ENCODE measurements at regions not wholly inside any gene's neighbourhood (a gene's known extent, or its start where the extent isn't known, plus 50 kb on each side); places are given as distances from the start of the nearest gene placed in this dataset.

DNA sequence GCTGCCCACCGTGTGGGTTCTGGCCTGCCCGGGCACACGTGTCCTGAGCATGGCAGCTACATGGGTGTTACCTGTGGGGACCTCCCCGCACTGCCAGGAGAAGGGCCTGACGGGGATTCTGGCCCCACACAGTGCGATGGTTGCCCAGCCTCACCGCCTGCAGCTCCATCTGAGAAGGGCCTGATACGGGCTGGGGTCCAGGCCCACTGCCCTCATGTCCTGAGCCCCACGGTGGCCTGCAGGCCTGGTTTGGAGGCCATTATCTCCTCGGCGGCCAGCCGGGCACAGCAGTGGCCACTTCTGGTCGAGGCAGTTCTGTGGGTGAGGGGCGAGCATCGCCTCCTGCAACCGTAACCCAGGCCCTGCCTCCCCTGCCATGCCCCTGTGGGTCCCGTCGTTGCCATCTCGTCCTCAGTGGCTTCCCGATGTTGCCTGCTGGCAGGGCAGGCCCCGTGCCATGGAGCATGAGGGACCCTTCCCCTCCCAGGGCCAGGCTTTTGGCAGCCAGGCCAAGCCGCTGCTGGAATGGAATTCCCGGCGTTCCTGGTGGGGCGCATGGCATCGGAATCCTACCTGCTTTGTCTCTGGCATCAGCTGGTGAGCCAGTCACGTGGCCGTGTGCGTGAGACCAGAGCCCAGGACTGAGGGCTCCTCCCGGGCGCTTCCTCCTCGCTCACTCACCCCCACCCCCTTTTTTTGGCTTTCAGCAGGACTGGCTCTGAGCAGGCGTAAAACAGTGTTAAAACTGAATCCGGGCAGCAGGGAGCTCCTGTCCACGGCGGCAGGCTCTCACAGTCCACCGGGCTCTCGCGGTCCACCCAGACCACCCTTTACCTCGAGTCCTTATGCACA lies 71.9 kb upstream of the PPARA start:
- no peak for DNase-seq (ENCODE audit: low read depth in 2 of 2)

DNA sequence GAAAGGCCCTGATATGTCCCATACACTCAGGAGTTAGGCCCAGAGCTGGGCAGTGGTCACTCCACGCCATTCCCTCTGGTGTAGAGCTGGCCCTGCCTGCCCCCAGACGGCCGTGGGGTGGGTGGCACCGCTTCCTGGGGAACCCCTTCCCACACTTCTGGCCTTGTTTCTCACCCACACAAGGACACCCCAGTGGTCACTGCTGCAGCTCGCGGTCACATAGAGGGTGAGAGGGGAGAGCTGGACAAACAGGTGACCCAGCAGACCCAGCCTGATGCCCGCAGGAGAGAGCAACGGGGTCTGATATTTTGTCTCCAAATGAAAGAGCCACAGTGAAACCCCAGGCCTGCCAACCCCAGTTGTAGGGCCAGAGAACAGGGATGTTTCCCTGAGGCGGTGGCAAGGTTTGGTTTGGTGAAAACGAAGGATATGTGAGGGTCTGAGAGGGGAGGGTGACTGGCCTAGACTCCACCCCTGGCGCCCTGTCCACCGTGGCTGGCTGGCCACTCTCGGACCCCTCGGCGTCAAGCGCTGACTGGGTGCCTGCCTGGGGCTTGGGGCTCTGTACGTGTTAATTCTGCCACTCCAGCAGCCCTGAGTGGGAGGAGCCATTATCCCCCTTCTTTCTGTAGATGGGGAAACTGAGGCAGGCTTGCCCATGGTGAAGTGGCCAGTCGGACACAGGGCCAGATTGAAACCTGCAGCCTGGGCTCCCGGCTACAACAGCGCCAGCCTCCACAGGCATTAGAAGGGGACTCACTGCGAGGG lies 71.0 kb upstream of the PPARA start:
- DNase-seq (ENCODE audit: low read depth in 2 of 2), result no peak

DNA sequence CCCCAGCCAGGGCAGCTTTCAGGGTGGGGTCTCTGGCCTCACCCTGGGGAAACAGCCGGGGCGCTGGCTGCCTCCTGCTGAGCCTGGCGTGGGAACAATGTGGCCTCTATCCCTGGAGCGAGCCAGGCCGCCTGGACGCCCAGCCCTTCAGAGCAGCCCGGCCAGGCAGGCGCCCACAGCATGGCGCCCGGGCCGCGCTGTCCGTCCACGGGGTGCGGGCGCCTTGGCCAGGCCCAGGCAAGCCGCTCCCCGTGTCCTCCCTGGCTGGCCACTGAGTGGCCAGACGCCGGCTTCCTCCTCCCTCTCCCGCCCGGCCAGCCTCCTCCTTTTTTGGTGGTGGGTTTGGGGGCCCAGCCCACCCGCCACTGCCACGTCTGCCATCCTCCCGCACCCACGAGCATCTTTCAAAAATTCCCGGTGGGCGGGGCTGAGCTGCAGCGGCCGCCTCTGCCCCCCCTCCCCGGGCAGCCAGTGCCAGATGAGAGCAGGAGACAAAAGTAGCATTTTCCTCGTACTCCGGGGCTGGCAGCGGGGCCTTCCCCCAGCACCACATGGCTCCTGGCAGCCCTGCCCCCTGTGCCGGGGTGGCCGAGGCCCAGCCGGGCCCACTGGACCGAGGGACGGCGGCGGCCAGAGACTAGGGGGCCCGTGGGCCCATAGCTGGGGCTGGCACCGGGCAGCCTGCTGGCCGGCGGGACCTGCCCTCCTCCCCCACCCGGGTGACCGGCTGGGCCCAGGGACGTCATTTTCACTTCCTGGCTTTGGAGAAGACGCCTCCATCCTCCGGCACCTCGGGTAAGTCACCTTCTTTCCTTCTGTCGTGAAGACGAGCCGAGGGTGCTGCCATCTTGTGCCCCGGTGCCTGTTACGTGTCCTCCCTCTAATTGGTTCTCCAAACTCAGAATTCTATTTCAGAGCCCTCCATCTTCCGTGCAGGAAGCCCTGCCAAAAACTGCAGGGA lies 70.2 kb upstream of the PPARA start:
- DNase-seq (ENCODE audit: low read depth in 2 of 2), result no peak

DNA sequence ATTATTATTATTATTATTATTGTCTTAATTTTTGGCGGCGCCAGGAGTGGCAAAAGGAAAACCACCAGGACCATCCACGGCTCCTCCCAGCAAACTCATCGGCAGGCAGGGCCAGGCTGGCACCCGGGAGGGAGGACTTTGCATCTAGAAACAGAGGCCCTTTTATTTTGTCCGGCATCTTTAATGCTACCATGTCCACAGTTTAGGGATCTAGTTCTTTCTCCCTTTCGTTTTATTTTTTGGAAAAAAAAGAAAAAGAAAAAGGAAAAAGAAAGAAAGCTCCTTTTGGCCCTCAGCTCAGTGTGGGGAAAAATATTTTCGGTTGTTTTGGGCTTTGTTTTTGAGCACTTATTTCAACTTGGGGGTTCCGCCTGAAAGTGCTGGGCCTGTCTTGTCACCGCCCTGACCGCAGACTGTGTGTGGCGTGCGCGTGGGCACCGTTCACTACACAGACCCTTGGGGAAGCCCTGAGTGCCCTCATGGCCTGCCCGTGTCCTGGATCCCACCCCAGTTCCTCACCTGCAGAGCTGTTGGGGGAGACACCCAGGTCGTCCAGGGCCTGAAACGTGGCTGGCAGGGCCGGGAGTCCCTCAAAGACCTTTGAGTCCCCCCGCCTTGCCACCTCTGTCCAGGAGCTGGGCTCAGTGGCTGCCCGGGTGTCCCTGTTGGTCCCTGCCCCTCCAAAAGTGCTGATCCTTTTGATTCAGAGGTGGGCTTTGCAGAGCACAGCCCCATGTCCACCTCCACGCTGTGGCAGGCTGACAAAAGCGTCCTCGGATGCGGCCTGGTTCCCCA lies 69.1 kb upstream of the PPARA start:
- DNase-seq (ENCODE audit: low read depth in 2 of 2), result no peak

DNA sequence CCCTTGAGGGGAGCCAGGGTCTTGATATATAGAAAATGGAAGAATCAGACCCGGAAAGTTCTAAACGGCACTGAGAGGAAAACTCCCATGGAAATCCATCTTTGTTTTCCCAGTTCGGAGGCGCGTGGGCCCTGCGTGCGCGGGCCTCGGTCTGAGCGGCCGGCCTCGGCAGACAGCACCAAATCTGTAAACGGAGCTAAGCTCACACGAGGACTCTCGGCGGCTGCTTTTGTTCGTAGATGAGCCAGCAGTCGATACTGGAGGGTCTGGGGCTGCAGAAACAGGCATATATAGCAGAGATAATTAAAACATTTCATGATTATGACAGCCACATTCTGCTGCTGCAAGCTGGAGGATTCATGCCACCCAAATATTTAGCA lies 68.5 kb upstream of the PPARA start:
- no peak for DNase-seq (ENCODE audit: low read depth in 2 of 2)

DNA sequence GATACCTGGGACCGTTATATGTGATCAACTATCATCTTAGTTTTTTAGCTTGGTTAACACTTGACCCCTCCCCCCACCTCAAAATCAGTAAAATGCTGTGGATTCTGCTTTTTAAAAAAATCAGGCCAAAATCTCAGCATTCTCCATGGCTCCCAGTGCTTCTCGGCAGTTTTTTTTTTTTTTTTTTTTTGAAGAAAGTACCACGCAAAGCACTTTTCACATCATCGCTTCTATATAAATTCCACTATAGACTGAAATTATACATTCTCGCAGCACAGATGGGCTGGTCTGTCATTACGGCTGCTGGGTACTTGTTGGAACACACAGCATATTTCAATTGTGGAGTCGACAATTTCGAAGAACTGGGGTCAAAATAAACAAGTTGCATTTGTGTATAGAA lies 67.7 kb upstream of the PPARA start:
- no peak for DNase-seq (ENCODE audit: low read depth in 2 of 2)

DNA sequence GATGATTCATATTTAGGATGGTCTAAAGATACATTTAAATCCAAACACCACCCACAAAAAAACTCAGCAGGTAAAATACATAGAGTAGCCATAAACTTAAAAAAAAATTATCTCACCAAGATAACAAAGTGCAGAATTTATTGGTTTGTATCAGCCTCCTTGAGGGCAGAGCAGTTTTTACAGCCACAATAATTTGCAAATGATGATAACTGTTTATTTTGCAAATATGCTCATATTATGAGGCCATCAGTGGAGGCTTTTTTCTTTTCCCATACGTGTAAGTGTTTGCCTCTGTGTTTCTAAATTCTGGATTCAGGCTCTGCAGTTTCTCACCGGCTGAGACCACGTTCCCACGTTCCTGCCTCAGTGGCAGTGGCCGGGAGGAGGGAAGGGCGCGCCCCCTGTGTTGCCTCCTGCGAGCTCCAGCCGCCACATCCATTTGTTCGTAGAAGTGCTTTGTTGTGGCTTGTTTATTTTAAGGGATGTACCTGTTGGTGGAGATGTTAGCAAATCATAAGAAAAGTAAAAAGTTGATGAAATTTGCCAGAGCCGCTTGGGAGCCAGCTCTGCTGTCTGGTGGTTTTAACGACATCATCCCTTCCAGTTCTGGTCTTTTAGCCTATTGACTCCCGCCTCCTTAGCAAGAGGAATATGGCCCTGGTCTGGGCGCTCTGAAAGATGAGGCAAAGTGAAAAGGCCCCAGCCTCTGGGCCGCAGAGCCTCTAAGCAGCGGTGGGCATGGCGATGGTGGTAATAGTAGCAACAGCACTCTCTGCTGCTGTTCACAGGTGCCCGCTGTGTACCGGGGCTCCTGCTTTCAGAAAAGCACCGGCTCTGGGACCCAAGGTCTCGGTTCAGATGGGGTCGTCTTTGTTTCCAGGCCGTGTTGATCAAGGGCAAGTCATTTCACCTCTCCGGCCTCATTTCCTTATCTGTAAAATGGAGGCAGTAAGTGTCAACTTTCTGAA lies 66.7 kb upstream of the PPARA start:
- DNase-seq (ENCODE audit: low read depth in 2 of 2), result no peak

DNA sequence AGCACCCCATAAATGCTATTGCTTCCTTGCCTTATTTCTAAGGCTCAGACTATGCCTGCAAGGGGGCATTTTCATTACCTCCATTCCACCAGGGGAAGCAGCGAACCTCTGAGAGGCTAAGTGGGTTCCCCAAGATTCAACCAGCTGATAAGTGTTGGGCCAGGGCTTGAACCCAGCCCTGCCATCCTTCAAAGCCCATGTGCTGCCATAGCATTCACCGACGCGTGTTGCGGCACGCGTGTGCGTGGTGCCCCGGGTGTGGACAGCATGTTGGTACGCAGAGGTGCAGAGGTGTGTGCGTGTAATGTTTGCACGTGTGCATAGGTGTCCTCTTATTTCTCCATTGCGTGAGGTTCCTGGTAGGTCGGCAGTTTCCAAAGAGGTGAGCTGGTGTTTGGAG lies 66.0 kb upstream of the PPARA start:
- no peak for DNase-seq (ENCODE audit: low read depth in 2 of 2)

DNA sequence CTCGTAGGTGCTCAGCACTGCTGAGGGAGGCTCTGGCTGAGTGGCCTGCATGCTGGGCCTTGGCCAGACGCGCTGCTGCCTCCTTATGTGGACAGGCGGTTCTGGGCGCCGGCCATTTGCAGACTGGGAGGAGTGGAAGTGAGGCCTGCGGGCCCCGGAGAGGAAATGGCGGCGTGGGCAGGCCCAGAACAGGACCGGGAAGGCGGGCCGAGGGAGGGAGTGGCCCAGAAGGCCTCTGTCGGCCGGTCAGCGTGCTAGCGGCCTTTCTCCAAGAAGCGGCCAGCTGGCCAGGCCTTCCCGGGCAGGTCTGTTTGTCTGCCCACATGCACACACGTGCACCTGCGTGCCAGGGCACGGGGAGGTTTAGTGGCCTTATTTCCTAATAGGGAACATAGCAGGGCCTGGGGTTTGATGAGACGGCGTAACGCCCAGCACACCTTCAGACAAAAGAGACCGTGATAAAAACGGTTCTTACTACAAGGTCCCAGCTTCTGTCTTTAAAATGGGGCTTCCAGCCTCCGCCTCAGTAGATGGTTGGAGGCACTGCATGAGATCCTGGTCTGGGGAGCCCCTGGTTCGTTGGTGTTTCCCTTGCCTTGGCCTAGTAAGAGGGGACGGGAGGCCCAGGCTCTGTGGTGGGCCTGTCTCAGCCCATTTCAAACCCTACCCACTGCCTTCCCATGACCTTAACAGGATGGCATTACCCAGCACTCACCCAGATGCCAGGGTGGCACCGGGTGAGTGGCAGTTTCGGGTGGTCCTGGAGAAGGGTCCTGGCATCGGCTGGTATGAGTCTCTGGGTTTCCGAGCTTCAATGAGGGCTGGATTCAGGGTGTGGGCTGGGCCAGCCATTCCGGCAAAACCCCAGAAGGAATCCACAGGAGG lies 65.1 kb upstream of the PPARA start:
- DNase-seq (ENCODE audit: low read depth in 2 of 2), result no peak

DNA sequence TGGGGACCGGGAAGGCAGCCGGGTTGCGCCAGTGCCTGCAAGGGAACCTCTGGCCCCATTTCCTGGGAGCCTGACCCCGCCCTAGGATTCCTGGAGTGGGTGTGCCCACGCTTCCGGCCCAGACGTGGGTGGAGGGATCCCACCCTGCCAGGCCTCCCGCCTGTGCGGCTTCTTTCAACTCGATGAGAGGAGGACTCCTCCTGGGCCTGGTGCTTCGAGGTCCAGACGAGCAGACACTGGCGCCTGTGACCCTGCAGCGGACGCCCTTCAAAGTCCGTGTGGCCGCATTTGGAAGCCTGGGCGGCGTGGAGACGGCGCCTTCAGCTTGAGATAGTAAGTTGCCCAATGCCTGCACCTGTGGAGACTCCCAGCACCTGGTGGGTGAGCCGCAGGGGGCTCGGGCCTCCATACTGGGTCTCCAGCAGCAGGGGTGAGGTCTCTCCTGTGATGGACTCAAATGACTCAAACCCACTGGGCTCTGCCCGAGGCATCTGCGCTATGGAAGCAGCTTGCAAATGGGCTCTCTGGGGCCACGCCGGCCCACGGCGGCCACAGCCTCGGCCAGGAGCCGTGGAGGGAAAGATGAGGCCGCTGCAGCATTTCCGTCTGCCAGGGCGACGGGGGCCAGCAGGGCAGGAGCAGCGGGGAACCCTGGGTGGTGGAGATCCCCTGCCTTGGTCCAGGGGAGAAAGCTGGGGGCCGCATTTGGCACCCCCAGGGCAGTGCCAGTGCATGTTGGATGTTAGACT lies 64.3 kb upstream of the PPARA start:
- DNase-seq (ENCODE audit: low read depth in 2 of 2), result no peak

DNA sequence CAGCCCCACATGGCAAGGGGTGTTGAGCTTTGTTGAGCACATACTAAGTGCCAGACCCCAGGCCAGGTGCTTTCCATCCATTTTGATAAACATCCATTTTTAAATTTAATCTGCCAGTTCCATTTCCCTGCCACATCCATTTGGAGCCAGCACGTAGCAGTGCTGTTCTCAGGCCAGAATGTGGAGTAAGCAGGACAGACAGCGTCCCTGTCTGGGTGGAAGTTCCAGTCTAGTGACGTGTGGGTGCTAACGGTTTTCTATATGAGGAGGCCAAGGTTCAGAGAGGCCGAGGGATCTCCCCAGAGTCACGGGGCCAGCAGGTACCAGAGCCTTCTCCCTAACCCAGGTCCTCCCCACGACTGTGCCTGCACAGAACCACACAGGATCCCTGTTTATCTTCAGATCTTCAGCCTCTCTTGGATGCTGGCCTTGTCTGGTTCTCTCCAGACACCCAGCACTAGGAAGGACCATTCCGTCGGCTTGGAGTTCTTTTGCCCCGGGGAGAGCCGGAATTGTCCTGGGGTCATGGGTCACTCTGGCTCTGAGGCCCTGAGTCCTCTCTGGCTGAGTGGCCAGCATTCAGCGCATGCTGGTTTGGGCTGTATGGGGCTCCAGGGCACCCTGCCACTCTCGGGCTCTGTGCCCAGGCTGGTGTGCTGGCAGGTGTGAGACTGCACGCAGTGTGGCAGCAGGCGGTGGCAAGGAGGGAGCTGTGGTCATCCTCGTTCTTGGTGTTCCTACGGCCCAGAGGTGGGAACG lies 63.6 kb upstream of the PPARA start:
- DNase-seq (ENCODE audit: low read depth in 2 of 2), result no peak

DNA sequence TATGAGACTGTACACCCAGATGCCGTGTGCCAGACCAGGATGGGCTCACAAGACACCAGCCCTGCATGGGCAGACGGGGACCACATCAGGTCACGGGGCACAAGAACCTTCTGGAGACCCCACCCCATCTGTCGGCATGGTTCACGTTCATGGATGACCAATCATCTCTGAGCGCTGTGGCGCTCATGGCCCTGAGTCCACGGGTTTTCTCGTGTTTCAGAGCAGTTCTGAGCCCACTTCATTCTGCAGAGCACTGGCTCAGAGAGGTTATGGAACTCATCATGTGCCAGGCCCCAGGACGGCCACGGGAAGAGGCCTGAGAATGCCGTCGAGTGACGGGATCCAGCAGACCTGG lies 63.0 kb upstream of the PPARA start:
- no peak for DNase-seq (ENCODE audit: low read depth in 2 of 2)

DNA sequence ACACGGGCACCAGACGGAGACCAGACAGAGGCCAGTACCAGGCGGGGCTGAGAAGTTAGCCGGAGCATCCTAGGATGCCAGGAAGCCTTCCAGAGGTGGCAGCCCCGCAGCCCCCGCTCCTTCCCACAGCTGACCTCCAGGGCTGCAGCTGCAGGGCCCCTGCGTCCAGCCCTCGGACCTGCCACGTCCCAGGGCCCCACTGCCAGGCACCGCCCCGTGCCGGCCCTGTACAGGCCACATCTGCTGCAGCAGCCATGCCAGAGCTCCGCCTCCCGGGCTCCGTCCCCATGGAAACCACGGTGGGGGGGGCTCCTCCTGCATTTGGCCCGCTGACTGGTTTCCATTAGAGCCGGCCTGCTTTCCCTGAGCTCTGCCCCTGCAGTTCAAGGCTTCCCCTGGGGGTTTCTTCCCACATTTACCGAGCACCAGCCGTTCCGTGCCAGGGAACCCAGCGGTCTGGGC lies 62.5 kb upstream of the PPARA start:
- DNase-seq (ENCODE audit: low read depth in 2 of 2), result no peak

DNA sequence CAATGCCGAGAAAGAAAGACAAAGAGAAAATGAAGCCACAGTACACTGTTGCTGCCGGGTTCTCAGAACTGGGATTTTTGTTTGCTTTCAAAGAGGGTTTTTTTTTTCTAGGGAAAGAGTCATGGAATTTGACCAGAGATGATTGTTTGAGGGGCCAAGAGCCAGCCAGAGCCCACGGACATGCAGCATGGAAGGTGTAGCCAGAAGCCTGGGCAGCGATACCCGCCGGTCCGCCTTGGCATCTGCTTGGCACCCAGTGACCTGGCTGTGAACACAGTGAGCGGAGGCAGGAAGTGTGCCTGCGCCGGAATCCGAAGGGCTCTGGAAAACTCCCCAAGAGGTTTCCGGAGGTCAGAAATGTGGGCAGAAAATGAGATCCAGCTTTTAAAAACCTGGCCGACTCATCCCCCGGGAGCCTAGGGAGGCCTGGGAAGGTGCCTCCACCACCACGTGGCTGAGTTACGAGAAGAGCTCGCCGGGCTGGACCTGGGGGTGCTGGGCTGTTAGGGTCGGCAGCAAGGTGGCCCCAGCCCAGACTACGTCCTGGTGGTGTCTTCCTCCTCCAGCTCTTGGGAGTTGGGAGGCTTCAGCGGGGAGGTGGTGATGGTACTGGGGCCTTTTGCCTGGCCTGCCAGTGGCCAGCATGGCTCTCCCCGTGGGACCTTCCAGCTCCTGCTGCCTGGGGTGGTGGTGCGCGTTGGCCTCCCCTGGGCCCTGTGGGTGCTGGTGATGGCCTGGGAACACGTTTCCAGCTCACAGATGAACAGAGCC lies 61.6 kb upstream of the PPARA start:
- no peak for DNase-seq (ENCODE audit: low read depth in 2 of 2)

DNA sequence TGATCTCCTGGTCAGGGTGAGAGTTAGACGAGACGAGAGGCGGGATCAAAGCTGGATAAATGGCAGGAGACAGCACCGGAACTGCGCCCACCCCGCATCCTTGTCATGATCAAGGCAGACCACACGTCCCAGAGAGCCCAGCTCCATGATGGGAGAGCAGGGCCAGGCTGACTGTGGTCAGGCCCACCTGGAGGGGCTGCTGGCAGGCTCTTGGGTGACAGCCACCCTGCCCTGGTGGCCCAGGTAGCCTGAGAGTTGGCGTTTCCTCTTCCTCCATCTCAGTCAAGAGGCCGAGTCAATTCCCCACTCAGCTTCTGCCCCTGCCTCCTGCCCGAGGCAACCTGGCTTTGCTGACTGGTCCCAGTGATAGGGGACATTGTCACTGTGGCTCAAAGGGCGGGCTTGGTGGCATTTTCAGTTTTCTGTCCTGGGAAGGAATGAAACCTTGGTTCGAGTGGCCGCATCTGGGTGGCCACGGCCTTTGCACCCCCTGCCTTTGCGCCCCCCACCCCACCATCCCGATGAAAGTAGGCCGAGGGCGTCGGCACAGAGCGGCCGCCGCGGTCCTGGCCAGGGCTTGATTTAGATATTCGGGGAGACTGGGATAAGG lies 60.8 kb upstream of the PPARA start:
- DNase-seq (ENCODE audit: low read depth in 2 of 2), result no peak

DNA sequence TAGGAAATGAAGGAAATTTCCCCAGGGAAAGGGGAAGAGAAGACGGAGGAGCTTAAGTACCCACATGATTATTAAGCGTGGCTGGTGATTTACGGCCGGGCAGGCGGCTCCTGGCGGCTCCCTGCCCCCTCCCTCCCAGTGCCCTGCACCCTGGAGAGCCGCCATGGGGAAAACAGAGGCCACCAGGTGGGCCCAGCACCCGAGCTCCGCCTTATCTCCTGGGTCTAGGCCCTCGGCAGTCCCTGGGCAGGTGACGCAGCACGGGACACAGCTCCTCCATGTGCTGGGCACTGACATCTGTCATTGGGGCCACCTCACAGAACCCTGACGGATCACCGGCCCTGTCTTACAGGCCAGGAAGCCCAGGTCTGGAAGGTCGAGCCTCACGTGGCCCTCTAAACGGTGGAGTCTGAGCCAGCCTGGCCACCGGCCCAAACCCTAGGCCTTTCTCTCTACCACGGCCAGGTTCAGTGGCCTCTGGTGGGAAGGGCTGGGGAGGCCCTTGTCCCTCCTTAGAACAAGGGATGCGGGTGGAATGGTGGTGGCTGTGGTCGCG lies 60.2 kb upstream of the PPARA start:
- no peak for DNase-seq (ENCODE audit: low read depth in 2 of 2)
